GM12878 (cell line): ENCODE measurements at regions not wholly inside any gene's neighbourhood (a gene's known extent, or its start where the extent isn't known, plus 50 kb on each side); places are given as distances from the start of the nearest gene placed in this dataset.

Source experiments
- ATAC-seq: fragments of 200-7000 bp; cut with Tn5 transposase; 3 replicates; pipeline ENCODE4 v1.9.1; 2020; ENCODE audit warnings: mild to moderate bottlenecking, moderate library complexity
- BruUV-seq: library from RNA; stranded (reverse); fragments of 400-500 nt; replicated peaks from 2 replicates; lab custom pipeline; 2021; lab: Mats Ljungman, UMichigan
- CTCF ChIA-PET: fragments of 300-600 bp; sonication (Branson Sonifier 250); formaldehyde crosslinking; extraction: SDS; loops from one replicate; lab custom pipeline; 2021; ENCODE audit warnings: inconsistent platforms; lab: Yijun Ruan, JAX
- POLR2A ChIA-PET: fragments of 350-600 bp; formaldehyde crosslinking; extraction: SDS; loops from one replicate; lab custom pipeline; 2021; ENCODE audit warnings: inconsistent platforms; lab: Charles Lee
- RAD21 ChIA-PET: fragments of 300-600 bp; sonication (Branson Sonifier 250); formaldehyde crosslinking; loops from one replicate; lab custom pipeline; 2023; ENCODE audit warnings: antibody characterized with exemption; ENCODE audit not compliant: unreplicated experiment; lab: Charles Lee
- SMC1A ChIA-PET: fragments of 300-600 bp; sonication (Branson Sonifier 250); formaldehyde crosslinking; loops from one replicate; lab custom pipeline; 2023; ENCODE audit not compliant: unreplicated experiment, uncharacterized antibody; lab: Charles Lee
- DNase-seq: peaks from one replicate; pipeline ENCODE4 v3.0.0-alpha.2; 2011; ENCODE audit warnings: low read depth, low spot score
- FAIRE-seq: peaks from 3 replicates; lab custom pipeline; 2011; peaks lifted over from hg19 to GRCh38; lab: Jason Lieb, UNC
- H2AFZ ChIP-seq: 2 replicates; pipeline ENCODE4 v1.6.0; 2011; ENCODE audit warnings: low read depth, low read length, control low read depth; ENCODE audit not compliant: control insufficient read depth
- H3K27ac ChIP-seq: 2 replicates; pipeline ENCODE4 v1.5.1; 2011; ENCODE audit warnings: control low read depth; ENCODE audit not compliant: control insufficient read depth, insufficient read depth
- H3K27me3 ChIP-seq, 2 experiments: replicated peaks in 1 of 2; 2 replicates each; pipeline versions ENCODE4 v1.6.0 to v1.6.1; 2011; ENCODE audit warnings: low read length in 1 of 2; ENCODE audit not compliant: control insufficient read depth in 2 of 2, insufficient read depth in 2 of 2
- H3K36me3 ChIP-seq, 2 experiments: 2 replicates each; pipeline ENCODE4 v1.5.1; 2011; ENCODE audit warnings: low read length in 1 of 2; ENCODE audit not compliant: control insufficient read depth in 2 of 2, insufficient read depth in 2 of 2
- H3K4me1 ChIP-seq: 2 replicates; pipeline ENCODE4 v1.6.1; 2011; ENCODE audit warnings: mild to moderate bottlenecking, low read length, moderate library complexity, mixed read lengths; ENCODE audit not compliant: control insufficient read depth, insufficient read depth
- H3K4me2 ChIP-seq: 2 replicates; pipeline ENCODE4 v1.6.0; 2011; ENCODE audit warnings: control low read depth; ENCODE audit not compliant: control insufficient read depth, insufficient read depth
- H3K4me3 ChIP-seq: fragments of 200-600 bp; sonication (generic); 2 replicates; pipeline ENCODE4 v1.5.1; 2016
- H3K79me2 ChIP-seq: 2 replicates; pipeline ENCODE4 v1.6.0; 2011; ENCODE audit warnings: low read length; ENCODE audit not compliant: control insufficient read depth, insufficient read depth
- H3K9ac ChIP-seq: 2 replicates; pipeline ENCODE4 v1.8.0; 2011; ENCODE audit warnings: low read length, control low read depth, mixed read lengths; ENCODE audit not compliant: control insufficient read depth, insufficient read depth
- H3K9me3 ChIP-seq: replicated peaks from 3 replicates; pipeline ENCODE4 v1.5.1; 2011; ENCODE audit warnings: mild to moderate bottlenecking, low read length; ENCODE audit not compliant: control insufficient read depth, insufficient read depth
- H4K20me1 ChIP-seq: 2 replicates; pipeline ENCODE4 v1.6.0; 2011; ENCODE audit not compliant: control insufficient read depth, insufficient read depth
- CREB1 ChIP-seq: IDR thresholded peaks from 2 replicates; pipeline ENCODE4 v1.6.1; 2012; ENCODE audit warnings: low read depth, mild to moderate bottlenecking, inconsistent platforms
- MYC ChIP-seq: IDR thresholded peaks from 2 replicates; pipeline ENCODE4 v1.6.1; 2011; ENCODE audit warnings: mild to moderate bottlenecking, low read length, moderate library complexity, inconsistent platforms; ENCODE audit not compliant: insufficient read depth, insufficient replicate concordance, insufficient read length, severe bottlenecking
- SKIL ChIP-seq: fragments of 450-650 bp; IDR thresholded peaks from 2 replicates; pipeline ENCODE4 v1.6.1; 2017; ENCODE audit warnings: mild to moderate bottlenecking, low read depth, inconsistent platforms; ENCODE audit not compliant: poor library complexity, severe bottlenecking
- SREBF2 ChIP-seq: IDR thresholded peaks from 2 replicates; pipeline ENCODE4 v1.6.1; 2012; ENCODE audit warnings: mild to moderate bottlenecking, low read length
- SUZ12 ChIP-seq: fragments of 200-600 bp; sonication (generic); IDR thresholded peaks from one replicate; pipeline ENCODE4 v1.6.1; 2018; ENCODE audit warnings: antibody characterized with exemption, mild to moderate bottlenecking; ENCODE audit not compliant: unreplicated experiment
- TARDBP ChIP-seq: IDR thresholded peaks from 2 replicates; pipeline ENCODE4 v1.6.1; 2016; ENCODE audit warnings: borderline replicate concordance
- TBL1XR1 ChIP-seq: IDR thresholded peaks from 2 replicates; pipeline ENCODE4 v1.6.1; 2012; ENCODE audit warnings: low read depth, low read length, improper control_type of control experiment
- YBX1 ChIP-seq: fragments of 450-650 bp; IDR thresholded peaks from 2 replicates; pipeline ENCODE4 v1.6.1; 2016; ENCODE audit warnings: antibody characterized with exemption
- WGBS: methylation state at CpG from one replicate; pipeline ENCODE4 v1.1.6; 2016; ENCODE audit warnings: low lambda C conversion rate; ENCODE audit not compliant: insufficient replicate concordance, insufficient coverage; ENCODE audit errors: missing lambda C conversion rate; 5-methylcytosine and 5-hydroxymethylcytosine counted together
- in situ Hi-C: fragments of 300-500 bp; cut with MboI; formaldehyde crosslinking; loops from 9 replicates; pipeline ENCODE4 v1.14.3; 2018; ENCODE audit warnings: mixed read lengths
- intact Hi-C: fragments of 100-400 bp; cut with micrococcal nuclease; formaldehyde crosslinking; loops from one replicate; pipeline ENCODE4 v1.14.2; 2022; ENCODE audit not compliant: unreplicated experiment
- TF ChIP-seq, protein P1 (sequence below): IDR thresholded peaks from 2 replicates; pipeline ENCODE4 v1.6.1; 2011; ENCODE audit warnings: low read depth, mild to moderate bottlenecking, low read length, moderate library complexity, borderline replicate concordance; ENCODE audit errors: extremely low read depth

DNA sequence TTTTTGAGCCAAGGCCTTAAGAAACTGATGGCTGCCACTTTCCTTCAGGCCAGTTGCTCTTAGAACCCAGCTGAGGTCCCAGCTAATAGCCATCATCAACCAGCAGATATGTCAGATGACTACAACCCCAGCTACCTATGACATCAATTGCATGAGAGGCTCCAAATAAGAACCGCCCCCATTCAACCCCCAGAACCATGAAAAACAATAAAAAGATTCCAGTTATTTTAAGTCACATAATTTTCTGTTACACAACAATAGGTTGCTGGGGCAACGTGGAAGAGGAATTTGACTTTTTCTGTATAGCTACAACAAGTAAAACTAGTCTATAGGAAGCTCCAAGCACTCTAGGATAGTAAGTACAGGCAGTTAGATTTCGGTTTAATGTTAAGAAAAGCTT lies 216.3 kb upstream of the MTNR1B start:
- POLR2A ChIA-PET: no interaction called here
- H4K20me1 ChIP-seq: no peaks in the 10 kb centered on the region
- H3K4me1 ChIP-seq: no peaks in the 10 kb centered on the region
- no peaks in the 10 kb centered on the region; a peak in 1 of 4 replicates for H3K27me3 ChIP-seq
- no peaks in the 10 kb centered on the region for H3K36me3 ChIP-seq
- TF ChIP-seq CREB1: no peak
- no peak for TF ChIP-seq MYC
- no peak for TF ChIP-seq SREBF2
- DNase-seq (no peak), FAIRE-seq (no peak), ATAC-seq (no peak)
- H2AFZ ChIP-seq: no peak overlapping the region
- BruUV-seq: no TSS peak
- H3K4me3 ChIP-seq: no peak overlapping the region
- H3K9me3 ChIP-seq: no peaks in the 10 kb centered on the region
- no peak overlapping the region for H3K27ac ChIP-seq
- in situ Hi-C loops (no loop called here), intact Hi-C loops (no loop called here)
- CTCF ChIA-PET: no interaction called here
- WGBS: 8% methylated on average over 3 of the region's 3 CpGs
- no peak overlapping the region for H3K4me2 ChIP-seq
- H3K79me2 ChIP-seq: no peaks in the 10 kb centered on the region
- SMC1A ChIA-PET: no interaction called here
- no peak overlapping the region for H3K9ac ChIP-seq
- RAD21 ChIA-PET: no interaction called here

DNA sequence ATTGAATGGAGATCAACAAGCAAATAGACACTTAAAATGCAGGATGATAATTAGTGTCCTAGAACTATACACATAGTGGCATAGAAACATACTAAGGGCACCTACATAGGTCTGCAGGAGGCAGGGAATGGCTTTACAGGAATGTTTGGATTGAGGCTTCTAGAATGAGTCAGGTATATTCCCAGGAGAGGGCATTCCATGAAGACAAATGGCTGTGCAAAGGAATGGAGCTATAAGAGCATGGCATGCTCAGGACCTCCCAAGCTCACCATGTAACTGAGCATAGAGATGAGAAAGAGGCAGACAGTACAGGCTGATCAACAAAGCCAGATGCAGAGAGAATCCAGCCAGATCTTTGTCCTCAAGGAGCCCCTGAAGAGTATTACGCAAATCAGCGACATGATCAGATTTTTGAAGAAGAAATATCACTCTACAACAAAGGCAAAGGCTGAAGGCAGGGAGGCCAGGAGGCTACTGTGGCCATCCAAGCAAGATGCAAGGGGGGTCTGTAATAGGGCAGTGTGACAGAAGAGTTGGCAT lies 211.1 kb upstream of the MTNR1B start:
- CTCF ChIA-PET: no interaction called here
- Histone ChIP-seq H4K20me1 (no peaks in the 10 kb centered on the region), H2AFZ (no peak overlapping the region), H3K27me3 (no peaks in the 10 kb centered on the region), H3K36me3 (no peaks in the 10 kb centered on the region), H3K79me2 (no peaks in the 10 kb centered on the region), H3K9ac (no peak overlapping the region), H3K9me3 (no peaks in the 10 kb centered on the region), H3K27ac (no peak overlapping the region), H3K4me2 (no peak overlapping the region), H3K4me3 (no peak overlapping the region), H3K4me1 (no peaks in the 10 kb centered on the region)
- intact Hi-C loops (no loop called here), in situ Hi-C loops (no loop called here)
- RAD21 ChIA-PET: no interaction called here
- DNase-seq (no peak), ATAC-seq (no peak), FAIRE-seq (no peak)
- WGBS: 74% methylated on average over 2 of the region's 2 CpGs
- no TSS peak for BruUV-seq
- TF ChIP-seq, protein P1, sequence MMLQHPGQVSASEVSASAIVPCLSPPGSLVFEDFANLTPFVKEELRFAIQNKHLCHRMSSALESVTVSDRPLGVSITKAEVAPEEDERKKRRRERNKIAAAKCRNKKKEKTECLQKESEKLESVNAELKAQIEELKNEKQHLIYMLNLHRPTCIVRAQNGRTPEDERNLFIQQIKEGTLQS: no peak
- TF ChIP-seq TARDBP: no peak
- no peak for TF ChIP-seq SUZ12
- TF ChIP-seq TBL1XR1: no peak
- TF ChIP-seq SKIL: no peak
- TF ChIP-seq YBX1: no peak
- POLR2A ChIA-PET: no interaction called here
- SMC1A ChIA-PET: interaction anchor here (1.5 kb wide), 1 partner anchor 9 kb away, joined by 3 read pairs; no protein-coding TSS in a partner anchor
